Kidney glomerular epithelial cell (primary cell): ENCODE measurements at regions not wholly inside any gene's neighbourhood (a gene's known extent, or its start where the extent isn't known, plus 50 kb on each side); places are given as distances from the start of the nearest gene placed in this dataset.
"Not testable (repeated sequence)": the region's sequence is repeated elsewhere in the genome, so short reads cannot be mapped to it uniquely, and the experiment has no call there.

Source experiments
- DNase-seq: peaks from one replicate; lab custom pipeline; 2025; lab: John Stamatoyannopoulos, UW

GRCh38 chr22:48429446-48430020, 1398.1 kb downstream of the BRD1 start:
- no peak for DNase-seq

DNA sequence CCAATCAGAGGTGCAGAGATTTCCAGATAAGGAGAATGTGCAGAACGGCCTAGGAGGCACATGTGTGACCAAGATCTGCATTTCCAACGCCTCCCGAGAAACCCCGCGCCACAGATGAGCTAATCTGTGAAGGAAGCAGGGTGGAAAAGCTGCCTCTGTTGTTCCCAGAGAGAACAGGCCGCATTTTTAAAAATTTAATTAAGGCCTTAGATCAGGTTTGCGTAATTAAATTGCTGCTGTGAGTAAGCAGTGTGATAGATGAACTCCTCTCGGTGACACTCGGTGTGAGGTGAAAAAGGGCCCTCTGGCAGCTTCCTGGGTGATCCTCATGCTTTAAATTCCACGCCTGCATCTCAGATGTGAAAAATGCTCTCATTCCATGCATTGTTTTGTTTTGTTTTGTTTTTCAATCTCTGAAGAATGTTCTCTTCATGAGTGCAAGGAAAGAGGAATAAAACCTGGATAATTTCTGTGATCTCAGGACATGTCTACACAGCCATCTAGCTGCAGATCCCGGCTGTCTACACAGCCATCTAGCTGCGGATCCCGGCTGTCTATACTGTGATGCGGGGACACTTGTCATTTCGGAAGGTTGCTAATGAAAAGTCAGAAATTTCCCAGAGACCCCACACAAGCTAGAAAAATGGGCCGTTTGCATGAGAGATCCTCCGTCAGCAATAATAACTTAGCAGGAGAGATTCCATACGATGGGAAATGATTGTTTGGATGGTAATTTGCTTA, 1398.9 kb downstream of the BRD1 start:
- no peak for DNase-seq

- no peak for DNase-seq
Measured at GRCh38 chr22:48427731-48428211, 1399.9 kb downstream of the BRD1 start.

GRCh38 chr22:48426466-48427380, 1401.0 kb downstream of the BRD1 start:
- DNase-seq: no peak

- DNase-seq: no peak
Measured at GRCh38 chr22:48425641-48426040, 1402.0 kb downstream of the BRD1 start.

- DNase-seq: no peak
Measured at GRCh38 chr22:48425091-48425506, 1402.6 kb downstream of the BRD1 start.

DNA sequence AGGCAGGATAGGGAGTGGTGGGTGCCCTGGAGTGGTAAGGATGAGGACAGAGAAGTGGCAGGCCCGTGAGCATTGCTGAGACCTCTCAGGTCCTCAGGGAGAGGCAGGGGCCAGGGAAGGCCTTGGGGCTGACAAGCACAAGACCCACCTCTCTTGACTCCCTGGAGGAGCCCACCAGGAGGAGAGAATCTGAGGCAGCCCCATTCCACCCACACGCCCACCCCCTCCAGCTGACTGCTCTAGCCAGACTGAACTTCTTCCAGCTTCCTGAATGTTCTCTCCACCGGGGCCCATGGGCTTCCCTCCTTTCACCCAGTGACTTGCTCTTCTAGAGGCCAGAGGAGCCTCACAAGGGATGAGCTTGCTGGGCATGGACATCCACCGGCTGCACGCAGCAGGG, 1403.0 kb downstream of the BRD1 start:
- no peak for DNase-seq

DNA sequence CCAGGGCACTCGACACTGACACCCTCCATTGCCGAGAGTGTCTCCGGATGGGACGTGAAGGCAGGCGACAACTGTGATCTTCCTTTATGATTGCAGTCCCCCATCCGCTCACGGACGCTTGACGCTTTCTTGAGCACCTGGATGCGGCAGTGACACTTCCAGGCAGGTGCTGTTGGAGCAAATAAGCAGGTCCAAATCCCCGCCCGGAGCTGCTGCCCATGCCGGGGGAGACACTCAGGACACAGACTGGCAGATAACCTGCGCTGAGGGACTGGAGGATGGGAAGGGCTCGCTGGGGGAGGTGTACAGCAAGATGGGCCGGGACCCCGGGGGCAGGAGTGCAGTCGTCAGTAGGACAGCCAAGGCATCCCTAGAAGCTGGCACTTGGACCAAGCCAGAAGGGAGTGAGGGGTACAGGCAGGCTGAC, 1403.5 kb downstream of the BRD1 start:
- no peak for DNase-seq

- no peak for DNase-seq
Measured at GRCh38 chr22:48423481-48423911, 1404.2 kb downstream of the BRD1 start.

DNA sequence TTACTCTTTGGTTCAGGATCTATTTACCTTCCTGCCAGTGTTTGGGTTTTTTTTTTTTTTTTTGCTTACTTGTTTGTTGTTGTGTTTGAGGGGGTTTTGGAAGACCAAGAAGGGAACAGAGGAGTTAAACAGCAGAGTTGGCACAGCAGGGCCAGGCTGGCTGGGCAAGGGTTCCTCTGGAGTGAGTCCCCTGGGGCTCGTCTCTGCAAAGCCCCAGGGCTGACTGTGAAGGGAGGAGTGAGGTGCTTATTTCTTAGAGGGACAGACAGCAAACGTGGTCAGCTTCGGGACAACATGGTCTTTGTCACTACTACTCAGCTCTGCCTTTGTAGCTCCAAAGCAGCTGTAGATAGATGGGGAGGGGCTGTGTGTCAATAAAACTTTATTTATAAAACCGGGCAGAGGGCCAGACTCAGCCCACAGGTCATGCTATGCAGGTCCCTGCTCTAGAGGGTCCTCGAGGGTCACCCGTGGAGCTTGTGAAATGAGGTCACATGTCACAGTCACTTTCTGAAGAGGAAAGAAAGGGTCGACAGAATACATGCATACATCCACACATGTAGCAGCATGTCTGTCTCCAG, 1404.7 kb downstream of the BRD1 start:
- DNase-seq: no peak

- no peak for DNase-seq
Measured at GRCh38 chr22:48418831-48419230, 1408.8 kb downstream of the BRD1 start.

GRCh38 chr22:48417225-48418070, 1410.2 kb downstream of the BRD1 start:
- DNase-seq: no peak

DNA sequence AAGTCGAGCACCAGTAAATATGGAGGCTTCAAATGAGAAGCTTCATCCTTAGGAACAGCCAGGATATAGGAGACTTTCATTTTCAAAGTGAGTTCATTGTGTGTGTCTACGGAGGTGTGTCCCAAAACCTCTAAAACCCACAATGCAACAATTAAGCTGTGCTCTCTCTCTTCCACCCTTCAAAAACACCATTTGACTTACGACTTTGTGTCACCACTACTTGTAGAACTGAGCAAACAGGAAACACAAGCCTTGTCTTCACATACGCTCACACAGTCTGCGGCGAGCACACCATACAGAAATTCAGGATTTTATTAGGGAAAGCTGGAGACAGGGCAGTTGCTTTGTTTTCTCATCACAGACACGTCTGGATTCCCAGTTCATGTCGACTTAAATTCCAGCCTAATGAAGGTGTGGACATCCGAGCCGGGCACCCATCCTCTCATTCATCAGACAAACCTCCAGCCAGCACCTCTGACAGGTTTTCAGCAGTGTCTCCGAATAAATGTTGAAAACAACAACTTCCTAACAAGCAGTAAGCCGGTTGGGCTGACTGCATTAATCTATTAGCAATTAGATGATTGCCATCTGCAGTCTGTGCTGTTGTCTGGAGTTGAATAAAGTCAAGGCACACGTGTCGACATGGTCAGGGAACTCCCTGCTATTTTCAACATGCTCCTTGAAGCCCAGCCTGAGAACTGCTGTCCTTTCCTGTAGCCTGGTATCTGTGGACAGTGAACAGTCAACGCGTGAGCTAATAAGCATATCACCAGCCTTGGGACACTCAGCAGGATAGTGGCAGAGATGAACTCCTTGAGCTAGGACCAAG, 1411.1 kb downstream of the BRD1 start:
- DNase-seq: no peak

- DNase-seq: no peak
Measured at GRCh38 chr22:48415520-48415919, 1412.2 kb downstream of the BRD1 start.

DNA sequence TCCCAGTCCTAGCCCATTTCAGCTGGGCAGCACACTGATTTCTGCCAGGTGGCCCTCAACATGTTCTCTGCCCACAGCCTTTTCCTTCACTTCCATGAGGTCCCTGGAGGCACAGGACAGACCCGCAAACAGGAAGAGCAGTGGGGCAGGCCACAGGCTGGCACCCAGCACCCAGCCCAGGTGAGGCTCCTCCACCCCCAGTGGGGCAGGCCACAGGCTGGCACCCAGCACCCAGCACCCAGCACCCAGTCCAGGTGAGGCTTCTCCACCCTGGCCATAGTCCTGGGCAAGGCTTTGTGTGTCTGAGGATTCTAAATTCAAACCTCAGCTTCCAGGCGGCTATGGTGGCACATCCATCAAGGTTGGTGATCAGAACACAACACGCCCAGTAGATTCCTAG, 1413.0 kb downstream of the BRD1 start:
- no peak for DNase-seq

GRCh38 chr22:48412931-48413330, 1414.7 kb downstream of the BRD1 start:
- not testable (repeated sequence) for DNase-seq

DNA sequence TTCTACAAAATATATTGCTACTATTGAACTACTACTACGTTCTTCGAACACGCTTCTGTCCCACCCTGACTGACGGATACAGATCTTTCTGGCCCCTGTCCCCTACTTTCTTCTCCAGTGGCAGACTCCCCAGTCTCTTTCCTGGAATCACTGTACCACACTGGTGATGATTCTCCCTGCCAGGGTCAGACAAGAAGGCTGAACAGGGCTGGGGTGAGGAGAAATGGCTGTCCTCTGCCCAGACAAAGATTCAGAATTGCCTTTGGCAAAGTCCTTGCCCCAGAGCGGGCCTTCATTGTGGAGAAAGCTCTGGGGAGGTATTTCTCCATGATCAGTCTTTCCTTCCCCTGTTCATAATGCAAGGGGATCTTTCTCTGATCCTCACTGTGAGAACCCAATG, 1417.1 kb downstream of the BRD1 start:
- no peak for DNase-seq

DNA sequence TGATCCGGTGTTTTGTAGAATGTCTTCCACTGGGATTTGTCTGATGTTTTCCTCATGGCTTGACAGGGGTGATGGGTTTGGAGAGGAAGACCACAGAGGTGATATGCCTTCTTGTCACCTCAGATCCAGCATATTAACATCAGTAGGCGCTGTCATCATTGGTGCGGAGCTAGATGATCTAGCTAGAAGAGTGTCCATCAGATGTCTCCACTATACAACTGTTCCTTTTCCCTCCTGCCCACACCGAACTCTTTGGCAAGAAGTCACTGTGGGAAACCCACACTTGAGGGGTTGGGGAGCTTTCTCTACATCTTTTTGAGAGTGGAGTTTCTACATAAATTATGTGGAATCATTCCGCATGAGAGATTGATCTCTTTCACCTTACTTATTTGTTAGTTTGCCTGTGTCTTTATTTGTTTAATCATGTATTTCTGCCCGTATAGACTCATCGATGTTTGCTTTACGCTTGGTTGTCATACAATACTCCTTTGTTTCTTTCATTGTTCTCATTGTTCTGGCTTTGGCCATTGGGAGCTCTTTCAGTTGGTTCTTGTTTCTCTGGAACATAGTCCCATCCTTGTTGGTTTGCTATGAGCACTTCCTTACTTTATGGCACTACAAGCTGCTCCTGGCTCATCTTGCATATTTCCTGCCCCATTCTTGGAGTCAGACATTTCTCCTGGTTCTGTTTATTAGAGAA, 1420.3 kb downstream of the BRD1 start:
- DNase-seq: no peak

GRCh38 chr22:48406161-48406560, 1421.5 kb downstream of the BRD1 start:
- no peak for DNase-seq

- no peak for DNase-seq
Measured at GRCh38 chr22:48405741-48406140, 1421.9 kb downstream of the BRD1 start.
